ENCODE measurements at regions not wholly inside any gene's neighbourhood (a gene's known extent, or its start where the extent isn't known, plus 50 kb on each side); places are given as distances from the start of the nearest gene placed in this dataset.
"Not testable (repeated sequence)": the region's sequence is repeated elsewhere in the genome, so short reads cannot be mapped to it uniquely, and the experiment has no call there.

DNA sequence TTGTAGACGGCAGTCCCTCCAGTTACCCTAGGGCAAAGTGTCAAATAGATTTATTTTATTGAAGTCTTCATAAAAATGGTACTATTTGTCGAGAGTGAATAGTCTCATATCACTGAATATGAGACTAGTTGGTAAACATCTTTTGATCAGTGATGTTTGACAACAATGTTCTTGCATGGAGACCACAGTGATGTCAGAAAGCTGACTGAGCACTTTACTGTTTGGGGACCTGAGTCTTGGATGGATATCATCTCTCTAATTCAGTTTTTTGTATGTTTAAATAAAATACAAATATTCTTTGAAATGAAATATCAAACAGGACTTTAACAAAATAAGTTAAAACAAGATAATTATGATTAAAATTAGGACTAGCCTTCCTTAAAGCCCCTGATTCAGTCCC is 1315.4 kb upstream of the NRXN1 start:
- ATAC-seq (replicated peaks in 1 of 2) = no peak

DNA sequence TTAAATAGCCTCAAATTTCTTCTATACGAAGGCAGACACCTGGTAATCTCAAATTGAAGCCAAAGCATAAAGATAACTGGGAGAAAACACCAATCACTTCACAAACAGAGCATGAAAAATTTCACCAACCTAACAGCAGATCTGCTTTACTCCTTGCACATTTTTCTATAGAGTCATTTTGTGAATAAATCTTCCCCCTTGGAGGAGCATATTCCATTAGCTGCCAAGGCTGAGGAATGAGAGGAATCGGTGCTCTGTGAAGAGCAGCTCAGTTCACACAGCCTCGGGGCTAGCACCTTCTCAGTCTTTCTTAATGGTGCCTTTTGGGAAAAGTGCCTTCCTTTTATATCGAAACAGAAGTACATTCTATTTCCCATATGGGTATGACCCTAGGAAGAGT is 1313.7 kb upstream of the NRXN1 start:
- H3K4me1 Mint-ChIP-seq (ENCODE audit: low read depth) = no peaks in the 10 kb centered on the region
- no peak for DNase-seq
- no peaks in the 10 kb centered on the region for H3K36me3 Mint-ChIP-seq (ENCODE audit: insufficient read depth in 2 of 2)
- no peak overlapping the region for H3K4me3 Mint-ChIP-seq
- peaks cover 5 to 18% of the 10 kb centered on the region in 2 donors for H3K9me3 Mint-ChIP-seq
- H3K27me3 Mint-ChIP-seq (ENCODE audit: low read depth) = no peaks in the 10 kb centered on the region
- ATAC-seq (replicated peaks in 1 of 2) = no peak
- H3K27ac Mint-ChIP-seq = no peak overlapping the region

More for the DNA sequence above, 1315.4 kb upstream of the NRXN1 start:
- Mint-ChIP-seq H3K27me3 (ENCODE audit: low read depth) (no peaks in the 10 kb centered on the region), H3K4me1 (ENCODE audit: low read depth) (no peaks in the 10 kb centered on the region), H3K4me3 (no peak overlapping the region), H3K9me3 (peaks cover 5 to 13% of the 10 kb centered on the region in 2 donors), H3K27ac (no peak overlapping the region), H3K36me3 (ENCODE audit: insufficient read depth in 2 of 2) (no peaks in the 10 kb centered on the region)
- no peak for DNase-seq

DNA sequence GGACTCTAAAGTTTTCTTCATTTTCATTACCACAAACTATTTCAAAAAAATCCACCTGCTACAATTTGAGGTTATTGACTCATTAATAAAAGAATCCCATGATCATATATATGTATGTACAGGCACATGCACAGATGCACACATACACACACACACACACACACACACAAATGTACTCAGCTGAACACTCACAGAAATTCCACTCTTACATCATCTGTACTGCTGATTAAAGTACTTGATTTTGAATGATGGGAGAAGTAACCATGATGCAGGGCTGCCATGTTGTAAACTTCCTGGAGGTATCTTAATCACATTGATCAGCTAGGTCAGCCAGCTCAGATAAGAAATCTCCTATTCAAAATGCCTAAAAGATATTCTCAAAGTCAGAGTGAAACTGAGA is 1313.2 kb upstream of the NRXN1 start:
- Mint-ChIP-seq H3K9me3 (peaks cover 5 to 17% of the 10 kb centered on the region in 2 donors), H3K4me3 (no peak overlapping the region), H3K4me1 (ENCODE audit: low read depth) (no peaks in the 10 kb centered on the region), H3K27me3 (ENCODE audit: low read depth) (no peaks in the 10 kb centered on the region), H3K27ac (no peak overlapping the region), H3K36me3 (ENCODE audit: insufficient read depth in 2 of 2) (no peaks in the 10 kb centered on the region)
- ATAC-seq (replicated peaks in 1 of 2) (no peak), DNase-seq (no peak)

- peaks cover 3 to 6% of the 10 kb centered on the region in 2 donors for H3K9me3 Mint-ChIP-seq
- no peaks in the 10 kb centered on the region for H3K27me3 Mint-ChIP-seq (ENCODE audit: low read depth)
- no peak overlapping the region for H3K4me3 Mint-ChIP-seq
- no peaks in the 10 kb centered on the region for H3K36me3 Mint-ChIP-seq (ENCODE audit: insufficient read depth in 2 of 2)
- ATAC-seq (replicated peaks in 1 of 2) = no peak
- H3K27ac Mint-ChIP-seq = no peak overlapping the region
- H3K4me1 Mint-ChIP-seq (ENCODE audit: low read depth) = no peaks in the 10 kb centered on the region
- DNase-seq = no peak
These were observed 1311.9 kb upstream of the NRXN1 start for GRCh38 chr2:52343706-52344266.

DNA sequence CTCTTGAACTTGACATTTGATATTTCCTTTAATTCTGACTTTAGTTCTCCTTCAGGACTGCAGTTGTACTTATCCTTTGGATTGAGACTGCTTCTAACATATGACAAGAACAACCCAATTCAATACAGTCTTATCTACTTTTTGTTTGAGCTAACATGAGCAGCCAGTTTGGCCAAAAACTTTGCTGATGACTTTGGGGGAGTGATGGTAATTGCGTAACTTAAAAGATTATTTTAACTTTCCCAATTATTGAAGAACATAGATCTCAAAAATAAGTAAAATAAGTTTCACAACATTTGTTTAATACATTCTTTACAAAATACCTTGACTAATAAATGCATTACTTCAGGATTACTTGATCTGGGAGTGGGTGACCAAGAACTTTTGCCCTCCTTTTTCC is 1311.1 kb upstream of the NRXN1 start:
- no peak overlapping the region for H3K4me3 Mint-ChIP-seq
- H3K27me3 Mint-ChIP-seq (ENCODE audit: low read depth) = no peaks in the 10 kb centered on the region
- no peaks in the 10 kb centered on the region for H3K4me1 Mint-ChIP-seq (ENCODE audit: low read depth)
- H3K27ac Mint-ChIP-seq = no peak overlapping the region
- peaks cover 4 to 6% of the 10 kb centered on the region in 2 donors for H3K9me3 Mint-ChIP-seq
- no peaks in the 10 kb centered on the region for H3K36me3 Mint-ChIP-seq (ENCODE audit: insufficient read depth in 2 of 2)
- no peak for ATAC-seq (replicated peaks in 1 of 2)
- no peak for DNase-seq

DNA sequence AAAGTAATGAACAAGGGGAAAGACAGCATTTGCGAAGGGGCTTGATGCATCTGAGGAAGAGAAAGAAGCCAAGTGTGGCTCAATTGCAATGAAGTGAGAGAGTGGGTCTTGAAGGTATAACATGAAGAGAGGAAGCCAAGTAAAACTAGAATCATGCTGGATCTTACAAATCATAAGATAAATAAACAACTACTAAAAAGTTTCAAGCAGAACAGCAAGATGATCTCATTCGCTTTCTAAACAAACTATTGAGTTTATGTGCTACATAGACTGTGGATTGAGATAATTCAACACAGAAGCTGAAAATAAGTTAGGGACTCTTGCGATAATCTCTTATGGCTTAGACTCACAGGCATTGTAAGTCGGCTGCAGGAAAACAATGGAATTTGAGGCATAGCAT is 1310.5 kb upstream of the NRXN1 start:
- Mint-ChIP-seq H3K36me3 (ENCODE audit: insufficient read depth in 2 of 2) (no peaks in the 10 kb centered on the region), H3K4me1 (ENCODE audit: low read depth) (no peaks in the 10 kb centered on the region)
- no peak for ATAC-seq (replicated peaks in 1 of 2)

DNA sequence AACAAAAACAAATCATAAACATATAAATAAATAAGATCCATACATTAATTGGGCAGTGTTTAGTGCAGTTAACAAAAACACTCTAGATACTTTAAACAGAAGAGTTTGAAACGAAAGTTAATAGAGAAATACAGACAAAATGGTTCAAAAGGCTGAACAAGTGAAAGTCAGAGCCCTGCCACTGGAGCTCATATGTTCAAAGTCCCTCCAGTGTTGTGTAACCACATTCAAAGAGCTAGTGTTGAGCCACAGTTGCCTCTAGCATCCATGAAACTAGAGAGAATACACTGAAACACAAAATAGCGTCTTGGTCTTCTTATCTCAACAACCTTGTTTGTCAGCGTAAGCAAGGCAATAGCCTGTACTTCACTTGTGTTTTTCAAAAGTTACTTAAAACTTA is 1309.8 kb upstream of the NRXN1 start:
- Mint-ChIP-seq H3K27ac (no peak overlapping the region), H3K27me3 (ENCODE audit: low read depth) (no peaks in the 10 kb centered on the region), H3K36me3 (ENCODE audit: insufficient read depth in 2 of 2) (no peaks in the 10 kb centered on the region), H3K9me3 (peaks cover 4 to 6% of the 10 kb centered on the region in 2 donors), H3K4me1 (ENCODE audit: low read depth) (no peaks in the 10 kb centered on the region), H3K4me3 (no peak overlapping the region)
- no peak for ATAC-seq (replicated peaks in 1 of 2)
- DNase-seq = no peak

More for the DNA sequence above, 1310.5 kb upstream of the NRXN1 start:
- Mint-ChIP-seq H3K4me3 (no peak overlapping the region), H3K9me3 (peaks cover 4 to 6% of the 10 kb centered on the region in 2 donors), H3K27ac (no peak overlapping the region), H3K27me3 (ENCODE audit: low read depth) (no peaks in the 10 kb centered on the region)
- DNase-seq = no peak

DNA sequence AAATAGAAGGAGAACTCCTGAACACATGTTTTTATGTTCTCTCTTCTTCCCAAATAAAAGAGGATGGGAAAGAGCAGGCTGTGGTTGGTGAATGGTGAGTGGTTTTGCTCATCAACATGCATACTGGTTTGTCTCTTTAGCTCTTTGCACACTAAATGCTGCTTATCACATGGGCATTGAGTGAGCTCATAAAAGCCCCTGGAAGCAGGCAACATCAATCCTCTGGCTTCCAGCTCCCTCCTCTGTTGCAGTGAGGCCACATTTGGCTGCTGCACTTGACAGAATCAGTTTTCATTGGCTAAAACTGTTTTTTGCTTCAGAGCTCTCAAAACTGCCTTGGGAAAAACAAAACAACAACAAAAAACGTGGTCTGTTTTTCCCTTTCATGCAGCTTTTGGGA is 1308.2 kb upstream of the NRXN1 start:
- Mint-ChIP-seq H3K9me3 (peaks cover 2 to 6% of the 10 kb centered on the region in 2 donors), H3K4me1 (ENCODE audit: low read depth) (no peaks in the 10 kb centered on the region), H3K27me3 (ENCODE audit: low read depth) (no peaks in the 10 kb centered on the region), H3K4me3 (no peak overlapping the region), H3K36me3 (ENCODE audit: insufficient read depth in 2 of 2) (no peaks in the 10 kb centered on the region), H3K27ac (no peak overlapping the region)
- no peak for DNase-seq
- no peak for ATAC-seq (replicated peaks in 1 of 2)

DNA sequence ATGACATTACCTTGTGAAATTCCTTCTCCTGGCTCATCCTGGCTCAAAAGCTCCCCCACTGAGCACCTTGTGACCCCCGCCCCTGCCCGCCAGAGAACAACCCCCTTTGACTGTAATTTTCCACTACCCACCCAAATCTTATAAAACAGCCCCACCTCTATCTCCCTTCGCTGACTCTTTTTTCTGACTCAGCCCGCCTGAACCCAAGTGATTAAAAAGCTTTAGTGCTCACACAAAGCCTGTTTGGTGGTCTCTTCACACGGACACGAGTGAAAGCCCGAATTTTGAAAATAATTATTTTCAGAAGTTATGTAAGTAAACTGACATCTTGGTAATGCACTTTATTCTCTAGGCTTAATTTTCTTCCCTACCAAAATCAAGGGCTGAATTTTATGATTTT is 1305.9 kb upstream of the NRXN1 start:
- H3K36me3 Mint-ChIP-seq (ENCODE audit: insufficient read depth in 2 of 2); H3K4me3 Mint-ChIP-seq; H3K4me1 Mint-ChIP-seq (ENCODE audit: low read depth); H3K27me3 Mint-ChIP-seq (ENCODE audit: low read depth); H3K9me3 Mint-ChIP-seq; DNase-seq; ATAC-seq (replicated peaks in 1 of 2); H3K27ac Mint-ChIP-seq: not testable (repeated sequence)

DNA sequence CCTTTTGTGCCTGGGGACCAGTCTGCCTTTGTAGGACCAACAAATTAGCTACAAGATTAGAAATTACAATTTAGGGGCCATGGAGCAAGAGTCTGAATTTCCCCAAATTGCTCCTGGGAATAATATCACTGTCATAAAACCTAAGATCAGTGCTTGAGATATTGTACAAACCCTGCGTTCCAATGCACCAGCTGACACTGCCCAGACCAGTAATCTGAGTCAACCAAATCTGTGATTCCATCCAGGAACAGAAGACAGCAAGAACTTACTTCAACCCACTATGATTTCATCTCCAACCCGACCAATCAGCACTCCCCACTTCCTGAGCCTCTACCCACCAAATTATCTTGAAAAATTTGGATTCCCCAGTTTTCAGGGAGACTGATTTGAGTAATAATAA is 1305.0 kb upstream of the NRXN1 start:
- peaks cover 2 to 6% of the 10 kb centered on the region in 2 donors for H3K9me3 Mint-ChIP-seq

DNA sequence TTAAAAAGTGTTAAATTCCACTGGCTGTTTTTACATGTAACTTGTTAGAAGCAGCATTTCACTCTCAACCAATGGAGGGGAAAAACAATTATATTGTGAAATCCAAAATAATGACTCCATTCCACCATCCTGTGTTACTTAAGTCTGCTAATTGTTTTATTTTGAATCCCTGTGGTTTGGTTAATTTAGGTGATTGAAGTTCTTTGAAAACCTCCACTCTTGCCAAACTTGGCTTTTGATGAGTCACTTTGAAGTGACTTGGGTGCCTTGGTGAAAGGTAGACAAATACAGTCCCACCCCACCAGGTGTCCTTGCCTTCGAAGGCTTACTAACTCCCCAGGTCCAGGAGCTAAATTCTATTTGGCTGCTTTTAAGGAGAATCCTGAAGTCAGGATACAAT is 1303.8 kb upstream of the NRXN1 start:
- ATAC-seq (replicated peaks in 1 of 2) = no peak
- no peaks in the 10 kb centered on the region for H3K4me1 Mint-ChIP-seq (ENCODE audit: low read depth)

More for the DNA sequence above, 1305.0 kb upstream of the NRXN1 start:
- Mint-ChIP-seq H3K4me1 (ENCODE audit: low read depth) (no peaks in the 10 kb centered on the region), H3K4me3 (no peak overlapping the region), H3K36me3 (ENCODE audit: insufficient read depth in 2 of 2) (no peaks in the 10 kb centered on the region), H3K27me3 (ENCODE audit: low read depth) (no peaks in the 10 kb centered on the region), H3K27ac (no peak overlapping the region)
- DNase-seq = no peak
- ATAC-seq (replicated peaks in 1 of 2) = no peak

GRCh38 chr2:52334185-52334584 is 1302.3 kb upstream of the NRXN1 start:
- no peaks in the 10 kb centered on the region for H3K27me3 Mint-ChIP-seq (ENCODE audit: low read depth)
- DNase-seq (no peak), ATAC-seq (replicated peaks in 1 of 2) (no peak)
- H3K27ac Mint-ChIP-seq = no peak overlapping the region
- no peaks in the 10 kb centered on the region for H3K4me1 Mint-ChIP-seq (ENCODE audit: low read depth)
- H3K9me3 Mint-ChIP-seq = peaks cover 2 to 7% of the 10 kb centered on the region in 2 donors
- H3K36me3 Mint-ChIP-seq (ENCODE audit: insufficient read depth in 2 of 2) = no peaks in the 10 kb centered on the region
- no peak overlapping the region for H3K4me3 Mint-ChIP-seq

More for the DNA sequence above, 1303.8 kb upstream of the NRXN1 start:
- Mint-ChIP-seq H3K36me3 (ENCODE audit: insufficient read depth in 2 of 2) (no peaks in the 10 kb centered on the region), H3K27me3 (ENCODE audit: low read depth) (no peaks in the 10 kb centered on the region), H3K4me3 (no peak overlapping the region), H3K27ac (no peak overlapping the region), H3K9me3 (peaks cover 3 to 7% of the 10 kb centered on the region in 2 donors)
- no peak for DNase-seq

DNA sequence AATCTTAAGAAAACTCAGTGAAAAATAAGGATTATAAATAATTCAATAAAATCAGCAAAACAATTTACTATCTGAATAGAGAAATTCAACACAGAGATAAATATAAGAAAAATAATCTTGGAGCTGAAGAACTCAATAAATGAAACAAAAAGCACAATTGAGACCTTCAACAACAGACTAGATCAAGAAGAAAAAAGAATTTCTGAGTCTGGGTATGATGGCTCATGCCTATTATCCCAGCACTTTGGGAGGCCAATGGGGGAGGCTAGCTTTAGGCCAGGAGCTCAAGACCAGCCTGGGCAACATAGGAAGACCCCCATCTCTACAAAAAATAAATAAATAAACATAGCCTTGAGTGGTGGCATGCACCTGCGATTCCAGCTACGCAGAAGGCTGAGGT is 1295.7 kb upstream of the NRXN1 start:
- H3K4me3 Mint-ChIP-seq = no peak overlapping the region
- no peaks in the 10 kb centered on the region for H3K4me1 Mint-ChIP-seq (ENCODE audit: low read depth)
- no peak overlapping the region for H3K27ac Mint-ChIP-seq
- peaks cover 9 to 17% of the 10 kb centered on the region in 2 donors for H3K9me3 Mint-ChIP-seq
- H3K36me3 Mint-ChIP-seq (ENCODE audit: insufficient read depth in 2 of 2) = peaks cover 1% of the 10 kb centered on the region in 2 donors
- DNase-seq = no peak
- no peak for ATAC-seq (replicated peaks in 1 of 2)
- no peaks in the 10 kb centered on the region for H3K27me3 Mint-ChIP-seq (ENCODE audit: low read depth)

DNA sequence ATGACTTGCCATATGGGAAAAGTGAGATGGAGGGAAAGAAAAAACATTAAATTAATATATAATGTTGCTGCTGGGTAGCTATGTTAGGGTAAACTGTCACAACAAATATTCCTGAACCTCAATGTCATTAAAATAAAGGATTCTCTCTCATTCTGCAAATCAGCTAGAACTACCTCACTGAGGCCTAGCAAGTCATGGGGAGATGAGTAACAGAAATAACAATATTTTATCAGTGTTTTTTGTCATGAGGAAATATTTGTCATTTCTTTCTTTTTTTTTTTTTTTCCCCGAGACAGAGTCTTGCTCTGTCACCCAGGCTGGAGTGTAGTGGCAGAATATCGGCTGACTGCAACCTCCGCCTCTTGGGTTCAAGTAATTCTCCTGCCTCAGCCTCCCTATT is 1282.3 kb upstream of the NRXN1 start:
- ATAC-seq (replicated peaks in 1 of 2) (no peak), DNase-seq (no peak)
- H3K27me3 Mint-ChIP-seq (ENCODE audit: low read depth) = no peaks in the 10 kb centered on the region
- H3K4me1 Mint-ChIP-seq (ENCODE audit: low read depth) = no peaks in the 10 kb centered on the region
- H3K4me3 Mint-ChIP-seq = no peak overlapping the region
- peaks cover 0 to 2% of the 10 kb centered on the region in 2 donors for H3K9me3 Mint-ChIP-seq
- H3K27ac Mint-ChIP-seq = no peak overlapping the region
- H3K36me3 Mint-ChIP-seq (ENCODE audit: insufficient read depth in 2 of 2) = no peaks in the 10 kb centered on the region

All from activated T-cell treated with anti-CD3 and anti-CD28 coated beads, Interleukin-2, amount 50 U/mL, for 72 hours (primary cell).